Lower leg skin (tissue), 3 donors: ENCODE measurements at regions not wholly inside any gene's neighbourhood (a gene's known extent, or its start where the extent isn't known, plus 50 kb on each side); places are given as distances from the start of the nearest gene placed in this dataset.

Experiments used
- CTCF ChIP-seq, 3 donors: fragments of 450-650 bp; IDR thresholded peaks; one replicate each; pipeline ENCODE4 v1.5.1; 2016; ENCODE audit warnings: antibody characterized with exemption in 3 of 3, mild to moderate bottlenecking in 3 of 3, moderate library complexity in 2 of 3
- POLR2A ChIP-seq, 2 donors: fragments of 450-650 bp; IDR thresholded peaks; one replicate each; pipeline ENCODE4 v1.6.1; 2016 to 2017; ENCODE audit warnings: antibody characterized with exemption in 2 of 2, mild to moderate bottlenecking in 1 of 2, moderate library complexity in 1 of 2

GRCh38 chr2:217654168-217654567, 348.6 kb downstream of the TNS1 start:
- TF ChIP-seq CTCF (IDR thresholded peaks at IDR 0.05): no peak
- no peak for TF ChIP-seq POLR2A (IDR thresholded peaks at IDR 0.05)
